HG02759 (cell line): ENCODE measurements at regions not wholly inside any gene's neighbourhood (a gene's known extent, or its start where the extent isn't known, plus 50 kb on each side); places are given as distances from the start of the nearest gene placed in this dataset.
"Not testable (repeated sequence)": the region's sequence is repeated elsewhere in the genome, so short reads cannot be mapped to it uniquely, and the experiment has no call there.

ENCODE experiments used
- ATAC-seq: cut with Tn5 transposase; IDR thresholded peaks from one replicate; pipeline ENCODE4 v1.9.1; 2021; ENCODE audit warnings: mild to moderate bottlenecking, moderate library complexity; ENCODE audit not compliant: unreplicated experiment

DNA sequence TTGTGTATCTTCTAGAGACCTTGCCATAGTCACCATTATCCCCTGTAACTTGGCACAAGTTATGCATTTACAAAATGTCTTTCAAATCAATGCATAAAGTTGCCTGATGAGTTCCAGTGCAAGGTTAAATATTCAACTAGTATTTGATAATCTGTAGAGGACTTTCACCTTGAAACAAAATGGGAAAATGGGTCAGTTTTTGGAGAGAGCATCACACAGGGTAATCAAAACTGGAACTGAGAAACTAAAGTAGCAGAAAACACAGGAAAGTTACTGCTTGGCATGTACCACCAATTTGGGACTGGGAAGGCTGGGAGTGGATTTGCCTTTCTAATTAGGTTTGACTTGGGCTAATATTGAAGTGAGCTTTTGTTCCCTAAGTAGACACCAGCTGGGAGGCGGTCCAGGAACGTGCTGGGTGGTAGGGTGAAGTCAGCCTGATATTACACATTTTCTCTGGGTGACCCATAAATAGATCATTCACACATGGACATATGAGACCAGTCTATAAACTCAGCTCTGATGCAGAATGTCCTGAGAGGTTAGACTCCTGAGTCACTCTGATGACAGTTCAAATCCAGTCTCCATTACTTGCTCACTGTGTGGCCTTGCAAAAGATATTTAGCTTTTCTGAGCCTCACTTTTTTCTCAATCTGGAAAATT lies 152.3 kb downstream of the PCTP start:
- no peak for ATAC-seq

DNA sequence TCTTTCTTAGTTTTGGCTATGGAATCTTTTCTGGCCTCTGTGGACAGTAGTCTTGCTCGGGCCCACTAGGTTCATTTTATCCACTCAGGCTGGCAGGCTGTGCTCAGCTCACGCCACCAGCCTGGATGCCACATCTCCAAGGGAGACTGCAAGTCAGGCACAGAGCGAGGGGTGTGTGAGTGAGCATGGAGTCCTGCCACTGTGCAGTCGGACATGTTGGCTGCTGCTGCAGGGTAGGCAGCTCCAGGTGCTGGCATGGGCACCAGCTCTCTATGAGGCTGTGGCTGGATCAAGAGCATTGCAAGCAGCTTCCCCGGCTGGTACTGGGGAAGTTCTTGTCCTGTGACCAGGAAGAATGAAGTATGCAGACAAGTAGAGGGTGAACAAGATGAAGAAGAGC lies 158.9 kb downstream of the PCTP start:
- ATAC-seq = no peak

DNA sequence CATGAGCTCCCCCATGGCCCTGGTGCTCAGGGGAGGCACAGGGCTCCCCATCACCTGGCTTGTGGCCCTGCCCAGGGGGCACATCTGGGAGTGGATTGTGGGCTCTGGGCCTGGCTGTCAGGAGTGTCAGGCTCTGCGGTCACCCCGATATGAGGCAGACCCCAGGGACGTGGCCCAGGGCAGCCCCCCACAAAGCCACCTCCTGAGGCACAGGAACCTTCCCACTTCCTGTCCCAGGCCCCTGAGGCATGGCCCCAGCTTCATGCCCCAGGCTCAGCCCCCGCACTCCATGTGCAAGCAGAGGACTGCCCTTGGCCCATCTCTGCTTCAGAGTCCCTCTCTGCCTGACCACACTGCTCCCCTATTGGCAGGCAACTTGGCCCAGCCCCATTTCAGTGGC lies 160.3 kb downstream of the PCTP start:
- ATAC-seq = no peak

DNA sequence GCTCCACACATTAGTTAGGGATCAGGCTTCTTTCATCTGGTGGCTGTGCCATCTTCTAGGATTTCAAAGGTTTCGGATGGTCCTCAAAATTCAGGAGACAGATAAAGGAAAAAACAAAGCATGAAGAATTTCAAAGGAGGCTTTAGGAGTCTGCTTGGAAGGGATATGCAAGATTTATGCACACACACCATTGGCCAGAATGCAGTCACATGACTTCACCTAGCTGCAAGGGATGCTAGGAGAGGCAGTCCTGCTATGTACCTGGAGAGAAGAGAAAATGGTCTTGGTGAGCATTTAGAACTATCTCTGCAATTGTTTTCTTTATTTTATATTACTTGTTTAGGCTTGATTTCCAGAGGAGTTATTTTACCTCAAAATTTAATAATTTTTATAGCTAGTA lies 174.6 kb downstream of the PCTP start:
- no peak for ATAC-seq

DNA sequence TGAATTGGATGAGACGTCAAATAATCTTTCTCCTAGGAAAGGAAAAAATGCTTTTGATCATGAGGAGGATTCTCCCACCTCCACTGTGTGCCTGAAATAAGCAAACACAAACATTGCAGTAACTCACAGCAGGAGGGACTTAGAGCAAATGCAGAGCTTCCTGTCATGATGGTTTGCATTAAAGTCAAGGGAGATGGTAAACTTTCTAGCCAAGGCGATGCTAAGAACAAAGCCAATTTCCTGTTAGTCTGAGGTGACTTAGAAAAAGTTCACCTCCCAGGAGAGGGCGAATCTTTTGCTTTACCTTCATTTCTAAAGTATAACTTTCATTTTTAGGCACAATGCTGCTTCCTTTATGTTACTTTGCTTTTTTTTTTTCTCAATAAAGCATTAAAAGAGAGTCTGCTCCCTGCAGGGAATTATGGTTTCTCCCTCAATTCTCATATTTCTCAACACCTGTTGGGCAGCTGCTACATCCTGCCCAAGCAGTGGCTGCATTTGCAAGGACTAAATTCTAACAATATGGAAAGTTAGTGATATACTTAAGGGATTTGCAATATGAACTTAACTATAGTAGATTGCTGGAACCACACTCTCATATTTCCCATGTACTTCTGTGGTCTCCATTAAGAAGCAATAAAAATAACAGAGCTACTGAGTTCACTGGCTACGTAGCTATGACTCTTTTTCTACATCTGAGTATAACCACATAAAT lies 175.6 kb downstream of the PCTP start:
- ATAC-seq = no peak

DNA sequence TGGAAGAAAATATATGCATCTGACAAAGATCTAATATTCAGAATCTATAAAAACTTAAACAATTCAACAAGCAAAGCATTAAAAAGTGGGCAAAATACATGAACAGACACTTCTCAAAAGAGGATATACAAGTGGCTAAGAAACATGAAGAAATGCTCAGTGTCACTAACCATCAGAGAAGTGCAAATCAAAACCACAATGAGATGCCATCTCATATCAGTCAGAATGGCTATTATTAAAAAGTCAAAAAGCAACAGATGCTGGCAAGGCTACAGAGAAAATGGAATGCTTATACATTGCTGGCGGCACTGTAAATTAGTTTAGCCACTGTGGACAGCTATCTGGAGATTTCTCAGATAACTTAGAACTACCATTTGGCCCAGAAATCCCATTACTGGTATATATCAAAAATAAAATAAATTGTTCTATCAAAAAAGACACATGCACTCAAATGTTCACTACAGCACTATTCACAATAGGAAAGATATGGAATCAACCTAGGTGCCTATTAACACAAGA lies 179.5 kb downstream of the PCTP start:
- no peak for ATAC-seq

DNA sequence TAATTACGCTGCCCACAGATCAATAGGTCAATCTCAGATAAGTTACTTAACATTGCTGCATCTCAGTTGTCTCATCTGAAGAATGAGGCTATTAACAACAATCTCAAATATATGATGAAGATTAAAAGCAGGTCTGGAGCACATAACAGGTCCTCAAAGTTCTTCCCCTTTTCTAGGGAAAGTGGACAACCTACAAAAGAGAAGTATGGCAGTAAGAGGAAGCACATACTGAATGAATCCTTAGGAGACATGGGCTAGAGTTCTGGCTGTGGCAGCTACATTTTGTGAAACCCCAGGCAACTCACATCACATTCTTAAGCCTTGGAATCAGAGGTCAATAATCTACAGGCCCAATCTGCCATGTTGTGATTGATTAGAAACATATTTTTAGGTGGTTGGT lies 180.6 kb downstream of the PCTP start:
- no peak for ATAC-seq

DNA sequence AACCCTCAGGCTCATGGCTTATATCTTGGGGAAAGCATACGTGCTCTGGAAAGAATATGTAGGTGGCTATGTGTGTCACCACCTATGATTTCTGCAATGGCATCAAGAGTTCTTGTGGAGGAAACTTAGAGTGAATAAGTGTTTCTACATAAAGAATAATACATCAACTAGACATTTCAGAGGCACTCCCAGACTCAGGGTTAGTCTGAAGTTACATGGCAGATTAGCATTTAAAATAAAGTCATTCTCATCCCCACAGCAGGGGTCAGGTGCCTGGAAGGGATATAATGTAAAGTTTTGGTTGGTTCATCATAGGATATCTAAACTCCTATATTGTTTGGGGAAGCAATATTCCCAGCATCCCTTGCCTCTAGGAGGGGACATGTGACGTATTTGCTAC lies 182.1 kb downstream of the PCTP start:
- ATAC-seq = no peak

DNA sequence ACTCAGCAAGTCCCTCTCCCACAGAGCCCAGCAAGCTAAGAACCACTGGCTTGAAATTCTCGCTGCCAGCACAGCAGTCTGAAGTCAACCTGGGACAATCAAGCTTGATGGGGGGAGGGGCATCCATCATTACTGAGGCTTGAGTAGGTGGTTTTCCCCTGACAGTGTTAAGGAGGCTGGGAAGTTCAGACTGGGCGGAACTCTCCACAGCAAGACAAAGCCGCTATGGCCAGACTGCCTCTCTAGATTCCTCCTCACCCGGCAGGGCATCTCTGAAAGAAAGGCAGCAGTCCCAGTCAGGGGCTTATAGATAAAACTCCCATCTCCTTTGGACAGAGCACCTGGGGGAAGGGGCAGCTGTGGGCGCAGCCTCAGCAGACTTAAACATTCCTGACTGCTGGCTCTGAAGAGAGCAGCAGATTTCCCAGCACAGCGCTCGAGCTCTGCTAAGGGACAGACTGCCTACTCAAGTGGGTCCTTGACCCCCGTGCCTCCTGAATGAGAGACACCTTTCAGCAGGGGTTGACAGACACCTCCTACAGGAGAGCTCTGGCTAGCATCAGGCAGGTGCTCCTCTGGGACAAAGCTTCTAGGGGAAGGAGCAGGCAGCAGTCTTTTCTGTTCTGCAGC lies 188.4 kb downstream of the PCTP start:
- not testable (repeated sequence) for ATAC-seq

DNA sequence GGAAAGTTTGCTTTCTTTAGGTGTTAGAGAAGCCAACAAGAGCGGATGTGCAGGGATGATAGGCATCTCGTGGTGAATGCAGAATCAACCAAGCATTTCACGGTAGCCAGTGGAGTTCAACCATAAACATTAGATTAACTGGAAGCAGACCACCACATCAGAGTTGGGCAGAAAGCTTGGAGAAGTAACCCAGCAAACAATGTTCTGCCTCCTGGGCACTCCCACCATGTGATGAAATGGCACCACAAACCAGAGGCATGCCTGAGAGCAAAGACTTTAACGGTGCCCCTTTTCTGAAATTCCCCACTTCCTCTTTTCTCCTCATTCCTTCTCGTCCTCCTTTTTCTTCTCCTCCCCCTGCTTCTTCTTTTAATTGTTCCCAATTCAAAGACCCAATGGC lies 193.5 kb upstream of the ANKFN1 start:
- ATAC-seq = no peak

DNA sequence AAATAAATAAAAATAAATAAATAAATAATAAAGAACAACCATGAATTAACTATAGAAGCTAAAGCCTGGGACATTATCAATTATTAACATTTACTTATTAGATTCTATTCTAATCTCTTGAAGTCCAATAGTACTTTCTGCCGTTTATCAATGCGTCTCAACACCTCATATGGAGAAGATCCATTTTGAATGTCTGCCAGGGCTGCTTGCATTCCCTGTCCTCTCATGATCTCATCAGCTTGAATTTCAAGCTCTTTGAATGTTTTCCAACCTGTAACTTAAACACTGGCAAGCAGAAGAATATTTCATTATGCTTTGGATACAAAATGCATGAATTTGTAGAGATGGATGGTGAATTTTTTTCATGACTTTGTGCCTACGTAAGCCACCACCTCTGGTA lies 191.9 kb upstream of the ANKFN1 start:
- ATAC-seq = no peak

DNA sequence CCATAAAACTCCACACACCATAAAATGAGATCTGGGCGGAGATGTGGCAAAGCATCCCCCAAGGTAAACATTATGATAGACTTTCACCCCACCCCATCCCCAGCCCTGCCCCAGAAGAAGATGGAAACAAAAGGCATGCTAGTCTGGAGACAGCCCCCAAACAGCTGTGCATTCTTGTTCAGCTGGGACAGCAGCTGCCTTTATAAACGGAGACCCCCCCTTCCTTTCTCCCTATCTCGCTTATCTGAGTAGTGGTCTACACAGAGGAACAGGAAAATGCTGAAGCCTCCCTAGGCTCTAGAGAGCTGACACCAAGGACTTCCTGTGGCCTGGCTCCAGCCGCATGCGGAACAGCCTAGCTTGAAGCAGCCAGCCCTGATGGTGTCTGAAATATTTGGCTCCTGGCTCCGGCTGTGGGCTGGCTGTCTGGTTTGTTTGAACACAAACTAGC lies 190.3 kb upstream of the ANKFN1 start:
- no peak for ATAC-seq

DNA sequence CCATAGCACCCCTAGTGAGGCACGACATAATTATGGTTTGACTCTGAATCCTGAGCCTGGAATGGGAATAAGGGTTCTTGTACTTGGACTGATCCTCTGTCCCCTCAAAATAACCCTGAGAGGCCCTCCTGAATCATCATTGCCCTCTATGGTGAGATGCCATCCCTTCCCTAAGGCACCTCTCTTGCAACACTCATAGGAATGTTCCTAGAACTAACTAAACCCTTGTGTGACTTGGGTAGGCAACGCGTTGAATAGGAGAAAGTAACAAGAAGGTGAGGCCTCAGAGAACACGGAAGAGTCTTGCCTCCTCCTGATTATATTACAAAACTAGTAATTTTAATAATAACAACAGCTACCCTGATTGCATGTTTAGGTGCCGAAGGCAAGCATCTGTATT lies 189.1 kb upstream of the ANKFN1 start:
- ATAC-seq = no peak

DNA sequence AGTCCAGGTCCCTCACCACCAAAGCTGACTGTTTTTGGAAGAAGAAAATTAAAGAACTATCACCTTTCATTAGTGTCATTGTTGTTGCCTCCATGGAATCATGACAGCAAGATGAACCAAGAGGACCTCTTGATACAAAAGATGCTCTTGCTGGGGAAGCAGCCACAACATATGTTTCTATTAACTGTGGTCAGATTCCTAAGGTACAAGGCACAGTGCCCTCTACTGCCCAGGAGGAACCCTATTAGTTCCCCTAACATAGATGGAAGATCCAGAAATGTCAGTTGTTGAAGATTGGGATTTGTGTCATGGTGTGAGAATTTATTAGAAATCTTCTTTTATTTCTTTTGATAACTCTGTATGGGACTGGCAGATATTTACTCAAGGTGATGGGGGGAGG lies 188.2 kb upstream of the ANKFN1 start:
- no peak for ATAC-seq

DNA sequence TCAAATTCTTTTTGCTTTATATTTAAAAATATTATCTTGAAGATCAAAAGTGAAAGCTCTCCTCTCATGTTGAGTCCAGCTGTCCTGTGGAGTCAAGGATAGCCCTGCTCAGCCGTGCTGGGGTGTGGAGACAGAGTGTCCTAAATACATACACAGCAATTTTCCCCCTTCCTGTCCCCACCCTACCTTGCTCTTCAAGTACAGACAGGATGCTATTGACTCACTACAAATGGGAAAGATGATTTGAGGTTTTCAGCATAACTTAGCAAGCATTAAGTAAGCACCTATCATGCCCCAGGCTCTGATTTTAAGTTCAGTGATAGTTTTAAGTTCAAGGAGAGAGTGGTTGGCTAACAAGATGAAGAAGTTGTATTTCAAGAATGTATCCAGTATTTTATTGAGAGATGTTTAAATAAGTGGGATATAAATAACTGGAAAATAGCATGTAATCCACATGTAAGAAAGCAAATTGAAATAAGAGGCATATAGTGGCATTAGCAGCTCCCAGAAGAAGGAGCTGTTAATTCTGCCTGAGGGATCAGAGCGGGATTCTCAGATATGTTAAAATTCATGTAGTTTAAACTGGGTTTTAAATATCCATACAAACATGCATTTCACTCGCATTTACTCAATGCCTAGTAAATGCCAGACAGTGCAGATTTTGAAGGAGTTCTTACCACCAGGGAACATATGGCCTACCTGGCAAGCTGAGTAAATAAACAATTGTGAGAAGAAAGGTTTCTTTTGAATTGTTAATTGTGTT lies 183.5 kb upstream of the ANKFN1 start:
- ATAC-seq = no peak

DNA sequence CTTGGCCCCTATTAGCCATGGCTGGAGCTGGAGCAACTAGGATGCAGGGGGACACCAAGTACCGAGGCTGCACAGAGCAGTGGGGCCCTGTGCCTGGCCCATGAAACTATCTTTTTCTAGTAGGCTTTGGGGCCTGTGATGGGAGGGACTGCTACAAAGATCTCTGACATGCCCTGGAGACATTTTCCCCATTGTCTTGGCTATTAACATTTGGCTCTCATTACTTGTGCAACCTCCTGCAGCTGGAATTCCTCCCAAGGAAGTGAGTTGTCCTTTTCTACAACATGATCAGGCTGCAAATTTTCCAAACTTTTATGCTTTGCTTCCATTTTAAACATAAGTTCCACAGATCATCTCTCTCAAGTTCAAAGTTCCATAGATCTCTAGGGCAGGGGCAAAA lies 174.7 kb upstream of the ANKFN1 start:
- no peak for ATAC-seq

DNA sequence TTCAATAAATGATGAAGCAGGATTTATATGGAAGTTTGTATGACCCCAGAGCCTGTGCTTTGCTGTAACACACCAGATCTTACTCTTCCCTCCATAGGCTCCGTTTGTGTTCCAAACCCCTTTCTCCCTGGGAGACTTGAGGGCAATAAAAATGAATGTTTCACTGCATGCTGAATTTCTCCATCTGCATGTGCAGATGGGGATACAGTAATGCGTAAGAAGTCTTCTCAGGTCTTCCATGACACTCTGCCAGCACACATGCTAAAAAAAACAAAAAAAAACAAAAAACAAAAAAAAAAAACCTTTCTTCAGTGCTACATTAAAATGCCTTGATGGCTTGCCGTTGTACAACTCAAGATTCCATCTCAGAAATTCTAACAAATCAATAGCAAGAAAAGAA lies 170.2 kb upstream of the ANKFN1 start:
- ATAC-seq = no peak

DNA sequence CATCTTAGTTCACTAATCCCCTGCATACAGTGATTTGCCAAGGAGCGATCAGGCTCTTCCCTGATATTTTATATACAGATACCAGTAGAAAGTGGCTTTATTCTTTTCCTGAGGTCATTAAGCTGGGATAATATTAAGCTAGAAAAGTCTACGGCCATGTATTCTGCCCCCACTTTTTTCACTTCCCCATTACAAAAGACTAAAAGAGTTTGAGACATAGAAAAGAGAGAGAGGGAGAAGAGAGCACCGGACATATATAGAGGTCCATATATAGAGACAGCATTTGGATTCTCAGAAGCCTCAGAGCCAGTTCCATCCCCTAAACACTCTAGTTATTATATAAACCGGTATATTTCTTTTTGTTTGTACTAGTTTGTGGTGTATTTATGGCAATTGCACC lies 166.5 kb upstream of the ANKFN1 start:
- no peak for ATAC-seq

DNA sequence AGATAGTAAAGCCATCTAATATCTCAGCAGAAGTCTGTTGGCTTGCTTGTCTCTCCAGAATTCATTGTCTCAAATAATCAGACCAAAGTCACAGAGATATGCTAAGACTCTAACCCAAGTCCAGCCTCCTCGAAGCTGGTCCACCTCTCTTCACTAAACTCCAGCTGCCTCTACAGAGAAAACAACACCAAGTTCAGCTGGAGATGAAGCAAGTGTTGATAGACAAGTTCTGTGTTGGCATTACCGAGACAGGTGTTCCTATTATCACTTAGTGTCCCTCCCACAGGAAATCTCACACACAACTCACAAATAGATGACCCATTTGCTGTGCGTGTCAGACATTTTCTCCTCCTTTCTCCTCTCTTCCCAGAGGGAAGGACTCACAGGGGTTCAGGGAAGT lies 164.4 kb upstream of the ANKFN1 start:
- no peak for ATAC-seq

DNA sequence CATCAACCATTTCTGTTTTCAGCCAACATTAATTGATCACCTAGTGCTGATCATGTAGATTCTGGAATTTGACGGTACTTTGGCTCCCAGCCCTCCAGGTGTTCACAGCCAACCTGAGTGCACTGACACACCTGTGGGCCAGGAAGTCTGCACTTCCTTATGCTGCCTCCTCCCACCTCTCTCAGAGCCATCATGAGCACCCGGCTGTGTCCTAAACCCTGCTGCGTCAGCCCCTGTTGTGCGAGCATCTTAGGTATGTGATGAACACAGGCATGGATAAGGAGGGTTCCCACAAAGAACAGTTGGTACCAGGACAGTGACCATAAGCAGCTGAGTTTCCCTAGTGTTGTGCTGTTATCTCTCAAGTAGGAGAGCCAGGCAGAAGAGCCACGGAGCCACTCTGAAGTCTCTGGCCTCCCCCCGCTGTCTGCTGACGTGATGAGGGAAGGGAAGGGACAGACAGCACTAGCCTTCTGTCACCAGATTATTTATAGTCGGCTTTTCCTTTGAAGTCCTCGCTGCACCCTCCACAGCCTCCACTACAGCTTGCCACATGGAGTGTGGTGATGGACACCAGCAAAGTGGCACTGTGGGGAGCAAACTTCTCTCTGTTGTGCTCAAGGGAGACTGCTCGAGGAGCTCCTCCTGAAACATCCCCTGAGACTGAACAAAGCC lies 162.8 kb upstream of the ANKFN1 start:
- ATAC-seq = no peak

DNA sequence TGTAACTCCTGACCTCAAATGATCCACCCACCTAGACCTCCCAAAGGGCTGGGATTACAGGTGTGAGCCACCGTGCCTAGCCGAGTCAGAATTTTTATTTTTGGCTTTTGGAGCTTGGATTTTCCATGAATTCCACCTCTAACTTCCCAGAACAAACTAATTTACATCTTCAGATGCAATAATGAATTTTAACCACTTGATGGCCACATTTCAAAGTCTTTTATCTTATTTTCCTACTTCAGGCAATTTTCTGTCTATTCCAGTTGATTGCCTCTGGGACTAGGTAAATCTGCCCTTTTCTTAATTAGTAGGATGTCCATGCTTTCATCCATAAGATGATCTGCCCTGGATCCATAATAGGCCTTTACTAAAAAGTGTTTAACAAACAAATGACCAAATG lies 156.4 kb upstream of the ANKFN1 start:
- ATAC-seq = no peak
